HEK293T (cell line): ENCODE measurements at regions not wholly inside any gene's neighbourhood (a gene's known extent, or its start where the extent isn't known, plus 50 kb on each side); places are given as distances from the start of the nearest gene placed in this dataset.

Experiments used
- BHLHE40 ChIP-seq: fragments of 450-650 bp; IDR thresholded peaks from 2 replicates; pipeline ENCODE4 v1.6.1; 2016; ENCODE audit warnings: mild to moderate bottlenecking, moderate library complexity, borderline replicate concordance
- ELF4 ChIP-seq: fragments of 450-650 bp; IDR thresholded peaks from 2 replicates; pipeline ENCODE4 v1.6.1; 2017; ENCODE audit warnings: antibody characterized with exemption
- FOXK2 ChIP-seq: fragments of 450-650 bp; IDR thresholded peaks from 2 replicates; pipeline ENCODE4 v1.6.1; 2016; ENCODE audit warnings: mild to moderate bottlenecking
- L3MBTL2 ChIP-seq: fragments of 450-650 bp; conservative IDR thresholded peaks from 2 replicates; pipeline ENCODE4 v1.6.1; 2016; ENCODE audit warnings: mild to moderate bottlenecking
- SUZ12 ChIP-seq: fragments of 450-650 bp; IDR thresholded peaks from 2 replicates; pipeline ENCODE4 v1.6.1; 2016; ENCODE audit warnings: mild to moderate bottlenecking
- ZNF384 ChIP-seq: fragments of 450-650 bp; IDR thresholded peaks from 2 replicates; pipeline ENCODE4 v1.6.1; 2016

GRCh38 chr5:62920856-62921255 lies 342.2 kb downstream of the LRRC70 start:
- no peak for TF ChIP-seq FOXK2
- no peak for TF ChIP-seq ELF4
- no peak for TF ChIP-seq SUZ12
- no peak for TF ChIP-seq L3MBTL2
- TF ChIP-seq ZNF384: no peak
- no peak for TF ChIP-seq BHLHE40
